Omental fat pad (tissue), 3 donors: ENCODE measurements at regions not wholly inside any gene's neighbourhood (a gene's known extent, or its start where the extent isn't known, plus 50 kb on each side); places are given as distances from the start of the nearest gene placed in this dataset.

Experiments used
- ATAC-seq: fragments of 150-250 bp; one replicate; pipeline ENCODE4 v1.9.1; 2016; ENCODE audit warnings: mild to moderate bottlenecking, moderate library complexity; ENCODE audit not compliant: low FRiP score
- DNase-seq: peaks from one replicate; pipeline ENCODE4 v3.0.0-alpha.2; 2019; ENCODE audit warnings: low spot score
- CTCF ChIP-seq, 3 donors: fragments of 450-650 bp; IDR thresholded peaks; one replicate each; pipeline ENCODE4 v1.5.1; 2016 to 2017; ENCODE audit warnings: antibody characterized with exemption in 3 of 3, mild to moderate bottlenecking in 3 of 3, moderate library complexity in 2 of 3

- TF ChIP-seq CTCF (IDR thresholded peaks at IDR 0.05), result no peak
- peak; percentile 97 for ATAC-seq
- DNase-seq, result peak; percentile 32
These were observed 67.8 kb upstream of the RALGAPA2 start for GRCh38 chr20:20780127-20780824.

DNA sequence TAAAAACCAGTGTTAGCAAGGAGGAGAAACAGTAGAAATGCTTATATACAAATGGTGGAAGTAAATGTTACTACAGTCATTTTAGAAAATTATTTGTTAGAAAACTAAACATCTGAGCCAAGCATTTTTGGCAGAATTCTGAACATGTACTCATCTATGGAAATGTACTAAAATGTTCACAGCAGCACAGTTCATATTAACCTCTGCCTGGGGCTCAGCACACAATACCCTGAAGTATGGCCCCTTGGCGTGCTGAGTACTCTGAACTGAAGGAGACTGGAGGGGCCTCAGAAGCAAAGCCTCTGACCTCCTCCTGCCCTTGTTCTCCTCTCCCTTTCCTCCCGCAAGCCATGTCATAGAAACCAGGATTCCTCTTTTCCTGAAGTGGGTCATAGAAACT lies 66.2 kb upstream of the RALGAPA2 start:
- ATAC-seq (no peak), DNase-seq (no peak)
- TF ChIP-seq CTCF (IDR thresholded peaks at IDR 0.05), result no peak

DNA sequence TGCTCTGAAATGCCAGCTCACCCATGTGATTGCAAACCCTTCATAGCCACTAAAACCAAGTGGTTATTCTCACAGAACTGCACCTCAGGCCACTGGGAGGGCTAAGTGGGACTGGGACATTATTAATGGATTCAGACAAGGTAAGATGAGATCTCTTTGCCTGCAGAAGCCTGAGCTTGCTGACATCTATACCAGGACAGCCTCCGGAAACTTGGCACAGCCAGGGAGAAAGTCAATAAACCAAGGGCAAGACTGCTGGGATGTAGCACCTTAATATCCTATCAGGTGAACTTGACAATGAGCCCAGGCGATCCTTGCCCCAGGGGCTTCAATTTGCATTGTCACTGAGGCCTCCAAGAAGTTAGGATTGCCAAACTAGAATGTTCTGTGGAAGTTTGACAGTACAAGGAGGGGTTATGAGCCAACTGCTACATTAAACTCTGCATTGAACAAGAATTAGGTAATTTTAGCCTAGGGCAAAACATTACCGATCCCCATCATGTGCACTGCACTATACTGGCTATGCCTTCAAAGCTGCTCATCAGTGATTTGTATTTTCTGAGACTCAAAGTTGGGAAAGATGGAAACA lies 60.1 kb upstream of the RALGAPA2 start:
- TF ChIP-seq CTCF (IDR thresholded peaks at IDR 0.05), result no peak
- no peak for DNase-seq
- no peak for ATAC-seq

- no peak for ATAC-seq
- no peak for TF ChIP-seq CTCF (IDR thresholded peaks at IDR 0.05)
- no peak for DNase-seq
These were observed 55.9 kb upstream of the RALGAPA2 start for GRCh38 chr20:20768202-20768815.

DNA sequence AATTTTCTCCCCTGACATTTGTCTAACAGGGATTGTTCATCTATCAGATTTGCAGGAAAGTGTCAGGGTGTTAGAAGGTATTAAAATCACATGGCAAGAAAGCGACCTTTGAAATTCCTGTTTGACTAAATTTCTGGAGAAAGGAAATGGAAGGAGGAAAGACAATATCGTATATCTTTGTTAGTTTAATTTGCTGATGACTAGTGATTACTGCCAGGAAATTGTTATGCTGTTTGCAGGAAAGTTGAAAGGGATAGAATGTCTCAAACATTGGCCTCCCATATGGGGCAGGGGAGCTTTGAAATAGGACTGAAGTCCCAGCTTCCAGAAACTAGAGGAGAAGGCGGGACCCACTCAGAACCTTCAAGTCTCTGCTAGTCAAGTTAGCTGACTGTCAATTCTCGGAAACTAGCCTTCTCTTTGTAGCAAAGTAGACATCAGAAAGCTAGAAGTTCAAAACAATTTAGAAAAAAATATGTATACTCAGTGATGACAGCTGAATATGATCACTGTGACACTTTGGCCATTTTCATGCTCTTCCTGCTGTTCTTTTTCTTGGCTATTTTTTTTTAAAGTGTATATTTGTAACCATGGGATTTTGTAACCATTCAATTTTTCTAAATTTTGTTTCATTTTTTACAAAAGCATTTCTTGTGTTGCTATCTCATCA lies 53.4 kb upstream of the RALGAPA2 start:
- no peak for TF ChIP-seq CTCF (IDR thresholded peaks at IDR 0.05)
- DNase-seq (no peak), ATAC-seq (no peak)

- no peak for DNase-seq
- TF ChIP-seq CTCF (IDR thresholded peaks at IDR 0.05), result no peak
- ATAC-seq, result no peak
These were observed 51.2 kb upstream of the RALGAPA2 start for GRCh38 chr20:20763650-20764049.
